Endothelial cell of hepatic sinusoid (primary cell): ENCODE measurements at regions not wholly inside any gene's neighbourhood (a gene's known extent, or its start where the extent isn't known, plus 50 kb on each side); places are given as distances from the start of the nearest gene placed in this dataset.
"Not testable (repeated sequence)": the region's sequence is repeated elsewhere in the genome, so short reads cannot be mapped to it uniquely, and the experiment has no call there.

Experiments
- in situ Hi-C: cut with HindIII; loops from 2 replicates; pipeline ENCODE4 v1.10.0; 2017; ENCODE audit warnings: low sequenced_read_pairs

DNA sequence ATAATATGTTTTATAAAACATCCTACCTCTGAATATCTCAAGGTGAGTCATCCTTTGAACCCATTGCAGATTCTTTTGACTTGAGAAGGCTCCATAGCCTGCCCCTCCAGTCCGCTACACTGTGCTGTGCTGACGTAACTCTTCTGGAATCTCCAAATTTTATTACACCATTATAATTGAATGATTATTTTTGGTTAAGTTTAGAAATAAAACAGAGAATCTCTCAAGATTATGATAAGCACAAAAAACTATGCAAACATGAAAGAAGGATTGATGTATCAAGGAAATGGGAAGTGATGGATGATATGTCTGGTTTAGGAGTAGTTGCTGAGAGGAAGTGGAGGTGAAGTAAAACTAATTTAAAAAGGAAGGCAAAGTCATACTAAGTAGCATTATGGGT lies 1021.3 kb downstream of the HACE1 start:
- in situ Hi-C loops, result no loop called here

DNA sequence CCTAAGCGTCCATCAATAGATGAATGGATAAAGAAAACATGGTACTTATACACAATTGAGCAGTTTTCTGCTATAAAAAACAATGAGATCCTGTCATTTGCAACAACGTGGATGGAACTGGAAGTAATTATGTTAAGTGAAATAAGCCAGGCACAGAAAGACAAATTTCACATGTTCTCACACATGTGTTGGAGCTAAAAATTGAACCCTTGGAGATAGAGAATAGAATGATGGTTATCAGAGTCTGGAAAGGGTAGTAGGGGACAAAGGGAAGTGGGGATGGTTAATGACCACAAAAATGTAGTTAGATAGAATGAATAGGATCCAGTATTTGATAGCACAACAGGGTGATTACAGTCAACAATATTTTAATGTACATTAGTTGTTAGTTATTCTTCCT lies 1033.5 kb downstream of the HACE1 start:
- in situ Hi-C loops, result no loop called here

DNA sequence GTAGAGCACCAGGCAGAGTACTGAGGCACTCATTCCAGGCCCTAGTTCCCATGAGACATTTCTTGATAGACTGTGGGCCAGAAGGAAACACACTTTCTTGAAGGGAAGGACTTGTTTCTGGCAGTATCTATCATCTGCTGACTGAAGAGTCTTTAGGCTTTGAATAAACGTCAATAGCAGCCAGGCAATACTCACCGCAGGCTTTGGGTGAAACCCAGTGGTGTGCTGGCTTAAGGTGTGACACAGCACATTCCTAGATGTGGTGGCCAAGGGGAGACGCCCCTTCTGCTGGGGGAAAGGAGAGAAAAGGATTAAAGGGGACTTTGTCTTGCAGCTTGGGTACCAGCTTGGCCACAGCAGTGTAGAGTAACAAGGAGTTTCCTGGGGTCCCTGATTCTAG lies 1039.6 kb downstream of the HACE1 start:
- in situ Hi-C loops, result no loop called here

DNA sequence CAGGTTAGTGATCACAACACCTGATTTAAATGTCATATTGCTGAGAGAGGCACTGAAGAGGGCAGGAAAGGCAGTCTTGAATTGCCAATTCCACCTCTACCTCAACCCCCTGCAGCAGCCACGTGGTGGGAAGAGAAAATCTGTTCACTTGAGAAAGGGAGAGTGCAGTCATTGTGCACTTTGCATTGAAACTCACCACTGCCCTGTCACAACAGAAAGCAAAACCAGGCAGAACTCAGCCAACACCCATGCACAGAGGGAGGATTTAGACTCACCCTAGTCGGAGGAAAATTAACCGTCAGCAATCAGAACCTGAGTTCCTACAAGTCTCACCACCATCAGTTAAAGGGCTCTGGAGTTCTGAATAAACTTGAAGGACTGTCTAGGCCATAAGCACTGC lies 1040.2 kb downstream of the HACE1 start:
- in situ Hi-C loops, result no loop called here

DNA sequence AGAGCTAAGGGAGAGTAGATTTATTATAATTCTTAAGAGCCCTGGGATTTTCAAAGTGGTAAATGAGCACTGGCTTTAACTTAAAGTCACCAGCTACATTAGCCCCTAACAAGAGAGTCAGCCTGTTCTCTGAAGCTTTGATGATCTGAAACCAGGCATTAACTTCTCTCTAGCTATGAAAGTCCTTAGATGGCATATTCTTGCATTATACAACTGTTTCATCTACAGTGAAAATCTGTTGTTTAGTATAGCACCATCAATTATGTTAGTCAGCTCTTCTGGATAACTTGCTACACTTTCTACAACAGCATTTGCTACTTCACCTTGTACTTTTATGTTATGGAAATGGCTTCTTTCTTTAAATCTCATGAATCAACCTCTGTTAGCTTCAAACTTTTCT lies 1046.7 kb downstream of the HACE1 start:
- in situ Hi-C loops, result no loop called here

DNA sequence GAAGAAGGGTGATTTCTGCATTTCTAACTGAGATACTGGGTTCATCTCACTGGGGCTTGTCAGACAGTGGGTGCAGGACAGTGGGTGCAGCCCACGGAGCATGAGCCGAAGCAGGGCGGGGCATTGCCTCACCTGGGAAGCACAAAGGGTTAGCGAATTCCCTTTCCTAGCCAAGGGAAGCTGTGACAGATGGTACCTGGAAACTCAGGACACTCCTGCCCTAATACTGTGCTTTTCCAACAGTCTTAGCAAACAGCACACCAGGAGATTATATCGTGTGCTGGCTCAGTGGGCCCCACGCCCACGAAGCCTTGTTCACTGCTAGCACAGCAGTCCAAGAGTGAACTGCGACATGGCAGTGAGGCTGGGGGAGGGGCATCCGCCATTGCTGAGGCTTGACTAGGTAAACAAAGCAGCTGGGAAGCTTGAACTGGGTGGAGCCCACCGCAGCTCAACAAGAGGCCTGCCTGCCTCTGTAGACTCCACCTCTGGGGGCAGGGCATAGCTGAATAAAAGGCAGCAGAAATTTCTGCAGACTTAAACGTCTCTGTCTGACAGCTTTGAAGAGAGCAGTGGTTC lies 1057.7 kb downstream of the HACE1 start:
- in situ Hi-C loops, result not testable (repeated sequence)

DNA sequence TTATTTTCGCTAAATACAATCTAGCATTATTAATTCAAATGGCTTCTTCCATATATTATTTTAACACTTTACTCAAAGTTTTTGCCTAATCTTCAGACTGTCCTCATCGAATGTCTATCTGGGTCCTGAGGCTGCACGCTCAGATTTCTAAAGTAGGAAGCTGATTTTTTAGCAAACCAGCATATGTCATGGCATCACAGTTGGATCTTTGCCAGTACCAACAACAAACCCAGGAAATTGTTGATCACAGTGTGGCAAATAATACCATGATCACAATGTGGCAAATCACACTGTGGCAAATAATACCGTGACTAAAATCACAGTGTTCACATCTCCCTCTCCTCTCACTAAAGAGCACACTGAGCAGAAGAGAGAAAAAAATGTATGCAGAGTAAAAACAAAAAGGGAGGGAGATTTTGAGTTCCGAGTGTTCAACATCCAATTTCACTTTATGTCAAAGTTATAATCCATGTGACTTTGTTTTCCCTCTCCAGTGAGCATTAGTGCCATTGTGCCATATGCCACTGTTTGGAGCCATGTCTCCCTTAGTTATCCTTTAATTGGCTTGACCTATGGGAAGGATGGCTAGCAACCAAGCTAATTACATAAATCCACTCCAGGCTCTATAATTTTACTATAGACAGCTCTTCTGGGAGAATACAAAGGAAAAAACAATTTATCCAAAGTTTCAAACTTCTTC lies 1059.6 kb downstream of the HACE1 start:
- in situ Hi-C loops, result no loop called here

DNA sequence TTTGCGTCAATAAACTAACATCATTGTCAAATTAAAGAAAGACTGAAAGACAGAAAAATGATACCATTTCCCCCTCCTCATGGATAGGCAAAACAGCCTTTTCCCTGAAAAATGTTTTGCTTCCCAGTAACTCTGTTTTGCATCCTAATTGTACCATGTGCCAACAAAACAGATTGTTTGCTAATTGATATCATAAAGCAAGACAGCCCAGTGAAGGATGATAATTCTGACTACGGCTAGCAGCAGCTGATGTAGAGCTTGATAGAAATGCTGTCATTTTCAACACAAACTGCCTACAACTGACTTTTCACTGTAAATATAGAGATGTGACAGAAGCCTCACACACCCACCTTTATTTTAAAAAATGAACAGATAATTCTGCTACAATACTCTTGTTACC lies 1061.6 kb downstream of the HACE1 start:
- in situ Hi-C loops, result no loop called here

DNA sequence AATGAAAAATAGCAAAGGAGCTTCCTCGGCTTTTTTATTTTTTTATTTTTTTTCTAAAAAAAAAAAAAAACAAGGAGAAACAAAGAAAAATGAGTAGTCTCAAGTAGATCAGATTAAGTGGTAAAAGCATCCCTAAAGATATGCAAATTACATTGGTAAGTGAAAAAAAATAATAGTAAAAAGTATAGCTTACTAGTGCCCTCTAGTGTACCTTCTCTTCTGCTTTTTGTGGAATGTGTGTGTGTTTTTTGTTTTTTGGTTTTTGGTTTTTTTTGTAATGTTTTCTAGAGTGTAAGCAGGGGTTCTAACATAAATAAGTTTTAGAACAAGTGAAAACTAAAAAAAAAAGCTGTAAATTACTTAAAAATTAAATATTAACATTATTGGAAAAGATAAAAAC lies 1062.0 kb downstream of the HACE1 start:
- in situ Hi-C loops, result no loop called here

DNA sequence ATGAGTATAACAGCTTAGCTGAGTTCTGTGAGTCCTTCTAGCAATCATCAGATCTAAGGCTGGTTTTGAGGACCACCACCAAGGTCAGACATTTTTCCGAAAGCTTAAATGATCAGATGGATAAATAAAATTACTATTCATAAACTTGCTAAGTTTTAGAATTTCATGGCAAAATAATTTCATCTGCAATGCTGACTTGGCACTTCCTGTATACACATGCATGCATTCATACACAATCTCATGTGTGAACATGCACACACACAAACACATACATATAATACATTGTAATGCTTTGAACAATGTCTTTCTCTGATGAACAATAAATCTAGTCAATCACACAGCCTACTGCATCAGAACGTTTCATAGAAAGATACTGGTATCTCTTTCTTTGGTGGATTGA lies 1068.3 kb downstream of the HACE1 start:
- in situ Hi-C loops, result no loop called here

DNA sequence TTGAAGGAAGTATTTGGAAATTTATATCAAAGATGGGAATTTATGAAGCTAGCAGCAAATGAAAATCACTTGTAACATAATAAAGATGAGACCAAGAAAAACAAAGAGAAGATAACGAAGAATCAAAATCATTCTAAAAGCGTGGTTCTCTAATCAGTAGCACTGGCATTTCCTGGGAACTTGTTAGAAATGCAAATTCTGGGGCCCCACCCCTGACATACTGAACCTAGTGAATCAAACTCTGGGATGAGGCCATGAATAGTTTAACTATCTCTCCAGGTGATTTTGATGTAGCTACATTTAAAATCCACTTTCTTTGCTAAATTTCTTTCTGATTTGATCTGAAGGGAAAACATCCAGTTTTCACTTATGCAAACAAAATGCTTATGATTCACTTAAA lies 1075.6 kb downstream of the HACE1 start:
- in situ Hi-C loops, result no loop called here

DNA sequence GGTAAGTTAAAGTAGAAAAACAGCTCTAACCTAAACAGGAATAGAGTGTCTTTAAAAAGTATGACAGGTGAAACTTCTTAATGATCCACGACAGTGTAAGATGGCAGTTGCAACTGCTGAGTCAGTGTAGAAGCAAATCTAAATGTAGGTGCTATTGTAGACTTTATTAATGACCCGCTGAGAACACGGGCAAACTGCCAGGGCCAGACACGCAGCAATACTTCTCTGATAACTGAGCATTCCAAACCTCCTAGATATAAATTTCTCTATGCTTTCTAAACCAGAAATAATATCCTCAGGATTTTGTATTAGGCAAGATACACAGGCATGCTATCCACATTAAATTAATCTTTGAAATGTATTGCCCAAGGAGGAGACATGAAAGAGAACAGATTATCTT lies 1076.4 kb downstream of the HACE1 start:
- in situ Hi-C loops, result no loop called here

DNA sequence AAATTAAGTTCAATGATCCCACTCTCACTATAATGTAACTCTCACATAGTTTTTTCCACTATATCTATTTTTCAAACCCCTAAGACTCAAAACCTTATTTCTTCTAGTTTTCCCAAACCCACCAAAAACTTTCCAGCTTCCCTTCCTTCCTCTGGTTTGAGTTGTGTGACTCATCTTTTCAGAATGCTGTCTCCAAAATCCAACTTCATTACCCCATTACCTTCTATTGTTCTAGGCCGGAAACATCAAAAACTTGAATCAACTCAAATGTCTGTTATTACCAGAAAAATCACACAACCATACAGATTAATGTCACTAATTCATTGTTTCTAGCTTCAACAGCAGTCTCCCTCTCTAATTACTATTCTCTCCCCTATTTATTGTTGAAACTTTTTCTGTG lies 1090.3 kb downstream of the HACE1 start:
- in situ Hi-C loops, result no loop called here

DNA sequence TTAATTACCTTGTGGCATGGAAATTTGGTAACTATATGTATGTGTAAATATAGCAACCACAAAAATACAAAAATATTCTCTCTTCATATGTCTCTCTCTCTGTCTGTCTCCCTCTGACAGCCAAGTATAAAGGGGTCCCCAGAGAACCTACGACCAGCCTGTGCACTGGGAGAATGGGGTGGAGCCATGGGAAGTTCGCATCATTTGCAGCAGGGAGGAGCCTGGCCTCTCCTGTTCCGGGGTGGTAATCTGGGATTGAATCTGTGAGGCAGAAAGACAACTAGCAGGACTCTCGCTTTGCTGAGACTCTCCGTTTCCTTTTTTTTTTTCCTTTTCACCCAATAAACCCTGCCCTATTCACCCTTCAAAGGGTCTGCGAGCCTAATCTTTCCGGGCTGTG lies 1109.1 kb downstream of the HACE1 start:
- in situ Hi-C loops, result no loop called here

DNA sequence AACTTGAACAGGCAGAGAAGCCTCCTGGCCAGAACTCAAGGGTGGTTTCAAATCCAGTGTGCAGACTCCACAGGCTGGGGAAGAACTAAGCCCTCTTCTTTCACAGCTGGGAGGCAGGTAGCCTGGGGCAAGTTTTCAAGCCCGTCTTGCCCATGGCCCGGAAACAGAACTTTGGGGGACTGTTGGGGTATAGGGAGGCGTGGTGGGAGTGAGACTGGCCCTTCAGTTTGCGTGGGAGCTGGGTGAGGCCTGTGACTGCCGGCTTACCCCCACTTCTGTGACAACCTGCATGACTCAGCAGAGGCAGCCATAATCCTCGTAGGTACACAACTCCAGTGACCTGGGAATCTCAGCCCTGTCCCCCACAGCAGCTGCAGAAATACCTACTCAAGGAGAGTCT lies 1125.7 kb downstream of the HACE1 start:
- in situ Hi-C loops, result no loop called here

DNA sequence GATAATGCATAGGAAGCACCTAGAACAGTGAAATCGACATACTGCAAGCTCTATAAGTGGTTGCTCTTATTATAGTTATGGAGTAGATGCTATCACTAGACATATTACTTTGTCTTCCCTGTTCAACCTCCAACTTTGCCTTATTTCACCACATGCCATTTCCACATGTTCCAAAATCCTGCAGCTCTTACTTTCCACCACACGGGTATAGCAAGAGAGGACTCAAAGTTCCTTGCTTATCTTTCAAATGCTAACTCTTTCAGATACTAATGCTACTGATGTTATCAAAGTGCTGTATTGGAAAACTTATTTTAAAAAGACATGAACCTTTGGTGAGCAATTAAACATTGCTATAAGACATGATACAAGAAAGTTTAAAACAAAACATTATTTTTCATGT lies 1130.1 kb downstream of the HACE1 start:
- in situ Hi-C loops, result no loop called here

DNA sequence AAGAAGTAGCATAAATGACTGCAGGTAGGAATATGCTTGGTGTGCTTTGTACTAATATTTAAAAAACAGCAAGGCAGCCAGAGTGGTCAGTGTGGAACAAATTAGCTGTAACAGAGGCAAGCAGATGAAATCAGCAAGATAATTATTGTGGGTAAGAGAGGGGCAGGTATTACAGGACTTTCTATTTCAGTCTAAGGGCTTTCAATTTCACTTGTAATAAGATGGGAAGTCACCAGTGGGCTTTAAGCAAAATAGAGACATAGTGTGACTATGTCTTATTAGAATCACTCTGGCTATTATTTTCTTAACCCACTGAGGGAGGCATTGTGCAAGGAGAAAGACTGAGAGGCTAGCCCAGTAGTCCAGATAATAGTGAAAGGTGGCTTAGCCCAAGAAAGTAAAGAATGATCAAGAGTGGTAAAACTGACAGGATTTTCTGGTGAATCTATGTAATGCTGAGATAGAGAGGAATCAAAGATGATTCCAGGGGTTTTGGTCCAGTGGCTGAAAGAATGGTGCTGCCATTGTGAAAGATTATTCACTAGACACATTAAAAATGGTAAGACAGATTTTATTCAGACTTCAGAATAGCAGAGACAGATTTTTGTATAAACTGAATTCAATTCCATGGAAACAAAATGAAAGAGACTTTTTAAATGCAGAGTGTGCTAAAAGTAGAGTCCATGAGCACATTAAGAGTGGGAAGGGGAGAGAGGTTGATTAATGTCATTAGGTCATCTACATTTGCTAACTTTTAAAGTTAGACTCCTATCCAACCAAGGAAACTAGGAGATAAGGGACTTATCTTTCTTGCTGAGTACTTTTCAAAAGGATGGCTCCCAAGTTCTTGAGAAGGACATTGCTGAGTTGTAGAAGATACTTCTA lies 1136.0 kb downstream of the HACE1 start:
- in situ Hi-C loops, result no loop called here

DNA sequence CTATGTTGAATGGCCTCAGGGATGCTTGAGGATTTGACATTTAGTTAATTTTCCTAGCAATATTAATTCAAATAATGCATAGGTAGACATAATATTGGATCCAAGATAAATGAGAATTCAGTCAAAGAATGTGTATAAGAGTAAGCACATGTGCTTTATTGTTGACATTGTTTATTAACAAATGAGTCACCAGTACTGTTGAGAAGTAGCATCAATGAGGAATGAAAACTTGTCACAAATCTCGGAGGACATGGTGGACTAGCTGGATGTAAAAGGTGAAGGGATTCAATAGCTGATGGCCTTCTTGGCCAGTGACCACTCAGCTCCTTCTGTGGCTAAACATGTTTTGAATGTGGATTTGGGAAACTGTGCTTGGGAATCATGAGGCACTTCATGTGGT lies 1137.0 kb downstream of the HACE1 start:
- in situ Hi-C loops, result no loop called here

DNA sequence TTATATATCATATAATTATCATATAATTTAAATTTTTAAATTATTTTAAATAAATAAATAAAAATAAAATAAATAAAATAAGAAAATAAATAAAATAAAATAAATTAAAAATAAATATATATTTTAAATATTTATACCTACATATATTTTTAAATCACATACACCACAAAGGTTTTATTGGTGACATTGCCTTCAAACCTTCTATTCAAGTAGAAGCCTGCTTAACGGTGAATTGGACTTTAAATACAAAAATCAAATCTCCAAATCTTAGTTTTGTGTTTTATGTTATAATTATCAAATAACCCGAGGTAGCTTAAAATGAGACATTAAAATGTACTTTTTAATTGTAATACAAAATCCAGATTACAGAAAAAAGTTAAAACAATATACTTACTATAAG lies 1137.8 kb downstream of the HACE1 start:
- in situ Hi-C loops, result no loop called here

DNA sequence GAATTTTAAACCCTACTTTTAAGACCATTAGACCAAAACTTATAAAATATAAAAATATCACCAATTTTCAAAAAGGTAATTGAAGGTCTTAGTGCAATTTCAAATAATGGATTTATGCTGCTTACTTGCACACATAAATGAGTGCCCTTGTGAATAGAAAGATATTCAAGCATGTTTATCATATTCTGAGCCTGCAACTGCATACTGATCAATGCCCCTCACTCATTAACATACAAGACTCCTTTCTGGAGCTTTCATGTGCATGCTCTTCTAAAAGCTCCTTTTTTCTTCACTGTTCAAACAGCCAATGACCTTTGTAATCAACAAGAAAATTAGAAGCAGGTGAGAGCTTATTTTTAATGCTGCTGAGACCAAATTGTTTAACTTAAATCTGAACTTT lies 1139.3 kb downstream of the HACE1 start:
- in situ Hi-C loops, result no loop called here

DNA sequence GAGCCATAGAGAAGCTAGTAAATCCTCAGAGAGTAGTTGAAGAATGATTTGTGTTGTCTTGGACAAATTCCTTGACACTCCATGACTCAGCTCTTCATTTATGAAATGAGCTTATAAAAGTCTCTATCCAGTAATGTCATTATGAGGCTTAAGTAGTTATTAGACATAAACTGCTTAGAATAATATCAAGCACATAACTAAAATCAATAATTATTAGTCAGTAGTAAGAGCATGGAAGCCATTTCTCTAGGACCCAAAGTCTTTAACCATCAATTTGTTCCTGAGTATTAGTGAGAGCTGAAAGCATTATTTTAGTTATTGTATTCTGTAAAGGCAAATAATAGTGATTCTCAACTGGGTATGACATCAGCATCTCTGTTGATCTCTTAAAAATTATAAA lies 1140.2 kb downstream of the HACE1 start:
- in situ Hi-C loops, result no loop called here

DNA sequence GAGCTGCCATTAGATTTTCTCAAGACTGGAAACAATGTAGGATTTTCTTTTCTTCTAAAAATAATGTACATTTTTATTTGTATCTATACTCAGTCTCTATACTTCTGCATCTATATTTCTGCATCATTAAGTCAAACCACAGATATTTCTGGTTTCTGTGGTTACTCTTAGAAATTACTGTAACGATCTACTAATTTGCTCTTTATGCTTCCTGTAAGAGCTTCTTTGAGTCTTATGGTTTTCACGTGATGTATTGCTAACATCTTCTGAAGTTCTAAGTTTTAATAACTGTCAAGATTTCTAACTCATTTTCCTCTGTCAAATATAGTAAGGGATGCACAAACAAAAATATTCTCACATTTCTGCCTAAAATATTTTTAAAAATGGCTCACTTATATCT lies 1144.5 kb downstream of the HACE1 start:
- in situ Hi-C loops, result no loop called here
